H4 (cell line): ENCODE measurements at regions not wholly inside any gene's neighbourhood (a gene's known extent, or its start where the extent isn't known, plus 50 kb on each side); places are given as distances from the start of the nearest gene placed in this dataset.
A peak's percentile ranks its signal among the peaks of the same experiment; 100 is the strongest.

Experiments
- DNase-seq: peaks from one replicate; pipeline ENCODE4 v3.0.0-alpha.2; 2015; ENCODE audit warnings: low spot score

GRCh38 chr12:19951664-19952063 lies 416.7 kb upstream of the PDE3A start:
- DNase-seq, result no peak

GRCh38 chr12:19953734-19954133 lies 414.6 kb upstream of the PDE3A start:
- DNase-seq, result no peak

- DNase-seq, result no peak
Observed at GRCh38 chr12:19954163-19954562, 414.2 kb upstream of the PDE3A start.

GRCh38 chr12:19957308-19958125 lies 410.8 kb upstream of the PDE3A start:
- no peak for DNase-seq

GRCh38 chr12:19958389-19958788 lies 409.9 kb upstream of the PDE3A start:
- no peak for DNase-seq

DNA sequence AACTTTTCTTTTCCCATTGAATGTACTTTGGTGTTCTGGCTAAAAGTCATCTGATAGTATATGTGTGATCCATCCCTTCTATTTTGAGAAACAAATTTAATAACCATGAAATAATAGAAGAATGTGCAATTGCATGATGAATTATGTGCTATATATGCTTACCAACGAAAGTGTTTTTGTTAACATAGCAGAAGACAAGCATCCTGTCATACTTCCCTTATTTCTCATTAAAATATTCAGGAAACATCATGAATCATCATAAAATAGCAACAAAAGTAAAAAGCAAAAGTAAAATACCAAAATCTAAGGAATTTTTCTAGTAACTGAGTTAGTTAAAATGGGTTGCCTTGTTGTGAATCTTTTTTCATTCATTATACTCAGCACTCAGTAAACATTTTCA lies 409.0 kb upstream of the PDE3A start:
- no peak for DNase-seq

DNA sequence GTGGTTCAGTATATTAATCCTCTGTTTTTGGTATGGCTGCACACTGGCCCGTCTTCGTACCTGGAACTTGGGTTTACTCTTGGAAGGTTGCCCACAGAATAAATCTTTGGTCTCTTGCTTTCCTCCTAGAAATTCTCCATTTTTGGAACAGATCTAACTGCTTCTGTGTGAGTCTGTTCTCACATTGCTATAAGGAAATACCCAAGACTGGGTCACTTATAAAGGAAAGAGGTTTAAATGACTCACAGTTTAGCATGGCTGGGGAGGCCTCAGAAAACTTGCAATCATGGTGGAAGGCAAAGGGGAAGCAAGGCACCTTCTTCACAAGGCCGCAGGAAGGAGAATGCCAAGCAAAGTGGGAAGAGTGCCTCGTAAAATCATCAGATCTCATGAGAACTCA lies 407.8 kb upstream of the PDE3A start:
- DNase-seq, result no peak

GRCh38 chr12:19962192-19962591 lies 406.1 kb upstream of the PDE3A start:
- no peak for DNase-seq

GRCh38 chr12:19963972-19964371 lies 404.4 kb upstream of the PDE3A start:
- DNase-seq, result no peak

DNA sequence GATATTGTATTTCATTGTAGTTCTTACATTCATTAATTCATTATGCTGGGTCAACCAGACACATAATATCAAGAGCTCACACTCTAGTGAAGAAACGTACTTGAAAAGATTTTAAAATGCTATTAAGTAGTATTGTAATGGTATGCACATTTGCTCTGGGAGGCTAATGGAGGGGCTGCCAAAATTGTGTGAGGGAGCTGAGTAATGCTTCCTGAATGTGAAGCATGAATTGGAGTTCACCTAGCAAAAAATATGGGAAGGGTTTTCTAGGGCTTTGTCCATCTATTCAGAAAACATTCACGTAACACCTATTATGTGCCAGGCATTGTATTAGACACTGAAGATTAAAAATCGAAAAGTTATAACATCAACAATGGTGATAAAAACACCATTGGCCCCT lies 403.8 kb upstream of the PDE3A start:
- DNase-seq, result no peak

DNA sequence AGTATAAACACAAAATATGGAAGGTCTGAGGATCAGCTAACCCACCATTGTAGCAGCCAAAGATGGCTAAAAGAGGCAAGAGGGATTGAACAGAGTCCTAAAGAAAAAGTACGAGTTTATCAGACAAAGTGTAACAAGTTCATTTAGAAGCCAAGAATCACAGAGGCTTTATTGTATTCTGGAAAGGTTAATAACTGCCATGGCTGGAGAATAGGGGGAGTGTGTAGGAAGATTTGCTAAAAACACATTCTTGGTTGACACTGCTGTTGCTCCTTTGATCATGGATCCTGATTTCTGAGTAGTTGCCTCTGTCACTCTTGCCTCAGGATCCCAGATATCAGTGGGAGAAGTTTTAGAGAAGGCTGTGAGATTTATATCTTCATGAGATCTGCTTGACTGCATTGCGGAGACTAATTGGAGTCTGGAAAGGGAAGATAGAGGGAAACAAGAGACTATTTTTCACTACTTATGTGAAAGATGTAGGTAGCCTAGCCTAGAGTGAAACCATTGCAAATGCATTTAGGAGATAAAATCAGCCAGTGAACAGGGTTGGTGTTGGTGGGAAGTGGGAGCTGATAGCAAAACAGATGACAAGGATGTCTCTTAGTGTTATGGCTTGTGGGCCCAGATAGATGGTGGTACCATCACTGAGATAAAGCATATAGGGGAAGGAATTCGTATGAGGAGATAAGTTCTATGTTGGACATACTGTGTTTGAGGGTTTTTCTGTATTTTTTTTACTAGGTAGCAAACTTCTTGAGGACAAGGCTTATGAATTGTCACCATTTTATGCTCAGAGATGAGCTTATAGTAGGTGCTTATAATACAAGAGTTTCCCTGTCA lies 402.9 kb upstream of the PDE3A start:
- no peak for DNase-seq

DNA sequence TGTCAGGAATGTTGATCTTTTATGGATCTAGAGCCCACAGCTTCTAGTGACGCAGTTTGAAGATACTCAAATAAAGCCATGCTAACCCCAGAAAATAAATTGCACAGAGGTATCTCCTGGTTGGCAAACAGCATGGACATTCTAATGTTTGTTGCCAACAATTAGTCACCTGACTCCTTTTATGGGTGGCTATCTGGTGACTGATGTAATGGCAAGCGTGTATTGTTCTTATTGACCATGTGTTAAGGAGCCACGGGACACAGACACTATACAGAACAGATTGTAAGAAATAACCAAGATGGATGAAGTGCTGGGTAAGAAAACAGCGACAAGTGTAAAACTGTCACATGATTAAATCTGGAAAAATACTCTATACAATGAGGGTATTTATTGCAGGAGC lies 401.3 kb upstream of the PDE3A start:
- DNase-seq, result no peak

DNA sequence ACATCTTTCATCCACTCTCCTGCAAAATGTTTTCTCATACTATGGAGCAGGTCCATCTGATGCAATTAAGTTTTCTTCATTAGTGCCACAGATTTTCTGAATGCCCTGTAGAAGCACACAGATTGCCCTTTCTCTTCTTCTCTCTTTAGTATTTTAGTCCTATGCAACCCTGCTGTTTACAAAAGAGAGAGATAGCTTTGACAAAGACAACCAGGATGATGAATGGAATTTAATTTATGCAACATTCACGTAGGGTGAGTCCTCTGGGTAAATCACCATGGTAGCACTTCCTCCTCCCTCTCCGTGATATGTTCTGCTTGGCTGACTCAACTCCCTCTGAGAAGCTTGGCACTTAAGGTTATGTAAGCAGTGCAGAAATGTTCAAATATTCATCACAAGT lies 400.9 kb upstream of the PDE3A start:
- peak; percentile 71 for DNase-seq

- peak; percentile 59 for DNase-seq
Observed at GRCh38 chr12:19970116-19970515, 398.2 kb upstream of the PDE3A start.

DNA sequence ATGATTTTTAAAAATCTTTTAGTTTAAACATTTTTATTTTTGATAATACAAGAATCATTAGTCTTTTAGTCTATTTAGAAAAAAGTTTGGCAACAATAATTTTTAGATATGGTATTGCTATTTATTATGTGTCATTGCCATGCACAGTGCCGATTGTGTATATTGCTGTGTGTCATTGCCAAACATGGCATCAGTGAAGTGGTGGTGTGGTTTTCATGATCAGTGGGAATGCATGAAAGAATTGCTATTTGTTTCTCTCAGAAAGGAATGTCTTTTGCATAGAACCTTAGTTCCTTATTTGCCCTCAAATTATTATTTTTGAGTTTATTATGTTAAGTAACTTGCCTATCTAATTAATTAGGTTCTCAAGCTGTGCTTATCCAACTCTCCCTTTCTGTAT lies 397.5 kb upstream of the PDE3A start:
- DNase-seq, result peak; percentile 12

GRCh38 chr12:19971361-19972280 lies 396.7 kb upstream of the PDE3A start:
- peak; percentile 81 for DNase-seq

DNA sequence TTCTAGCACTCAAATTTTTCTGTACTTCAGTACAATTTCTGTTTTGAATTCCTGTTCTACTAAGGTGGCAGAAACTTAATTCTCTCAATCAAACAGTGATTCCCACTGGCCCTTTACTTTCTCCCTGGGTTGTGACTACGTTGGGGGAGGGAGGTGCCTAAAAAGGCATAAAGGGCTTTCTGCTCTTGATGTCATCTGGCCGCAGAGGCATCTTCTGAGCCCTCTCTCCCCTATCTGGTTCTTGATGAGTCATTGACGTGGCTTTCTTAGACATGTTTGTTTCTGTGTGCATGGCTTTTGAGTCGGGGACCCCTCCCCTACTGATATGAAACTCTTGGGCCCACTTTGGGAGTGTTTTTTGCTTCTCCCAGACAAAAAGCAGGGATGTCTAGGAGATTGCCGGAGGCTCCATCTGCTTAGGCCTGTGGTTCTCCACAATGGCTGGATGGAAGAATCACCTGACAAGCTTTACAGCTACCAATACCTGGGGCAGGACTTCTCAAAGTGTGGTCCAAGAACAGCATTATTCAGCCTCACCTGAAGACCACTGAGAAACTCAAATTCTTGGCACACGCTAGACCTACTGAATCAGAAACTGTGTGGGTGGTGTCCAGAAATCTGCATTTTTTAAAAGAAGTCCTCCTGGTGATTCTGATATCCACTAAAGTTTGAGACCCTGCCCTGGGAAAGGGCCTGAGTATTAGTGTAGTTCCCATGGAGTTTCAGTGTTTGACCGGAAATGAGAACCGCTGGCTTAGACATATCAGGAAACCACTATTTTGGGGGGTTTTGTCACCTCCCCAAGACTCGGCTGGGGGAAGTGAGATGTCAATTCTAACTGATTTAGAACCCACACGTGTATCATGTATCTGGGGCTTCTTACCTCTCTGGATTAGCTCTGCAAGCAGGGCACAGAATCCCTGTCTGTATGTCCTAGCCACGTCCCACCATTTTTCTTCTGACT lies 395.7 kb upstream of the PDE3A start:
- DNase-seq, result peak; percentile 8

DNA sequence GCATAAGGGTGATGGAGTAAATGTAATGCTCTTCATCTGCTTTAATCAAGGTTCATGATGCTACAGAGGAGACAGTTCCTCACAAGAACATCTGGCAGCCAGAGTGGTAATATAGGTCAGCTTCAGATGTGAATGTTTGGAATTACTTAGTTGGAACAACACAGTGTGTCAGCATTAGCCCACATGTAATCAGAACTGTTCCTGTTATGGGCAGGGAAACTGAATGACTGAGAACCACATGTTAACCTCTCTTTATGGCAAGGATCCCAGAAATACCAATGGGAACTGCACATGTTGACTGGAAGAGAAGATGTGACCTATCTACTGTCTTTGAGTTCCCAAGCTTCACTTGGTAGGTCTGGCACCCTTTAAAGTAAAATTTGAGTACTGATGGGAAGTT lies 390.1 kb upstream of the PDE3A start:
- DNase-seq, result peak; percentile 91

- DNase-seq, result no peak
Observed at GRCh38 chr12:19979584-19979983, 388.8 kb upstream of the PDE3A start.

GRCh38 chr12:19981944-19982343 lies 386.4 kb upstream of the PDE3A start:
- peak; percentile 54 for DNase-seq

DNA sequence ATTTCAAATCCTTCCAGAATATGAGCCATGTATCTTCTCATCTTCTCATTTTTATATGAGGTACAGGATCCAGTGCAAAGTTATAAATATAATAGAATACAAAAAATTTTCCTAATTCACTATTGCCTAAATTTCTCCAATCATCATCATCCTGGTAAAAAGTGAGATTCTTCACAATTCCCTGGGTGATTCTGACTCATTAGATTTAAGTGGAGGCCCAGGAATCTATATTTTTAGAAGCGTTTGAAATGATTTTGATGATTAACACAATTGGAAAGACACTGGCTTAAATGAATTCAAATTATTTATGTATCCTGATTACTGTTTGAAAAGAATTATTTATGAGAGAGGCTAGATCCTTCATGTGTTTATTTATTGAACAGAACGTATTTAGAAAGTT lies 380.3 kb upstream of the PDE3A start:
- DNase-seq, result no peak
